DMS 273 (cell line): ENCODE measurements at regions not wholly inside any gene's neighbourhood (a gene's known extent, or its start where the extent isn't known, plus 50 kb on each side); places are given as distances from the start of the nearest gene placed in this dataset.
A peak's percentile ranks its signal among the peaks of the same experiment; 100 is the strongest.
"Not testable (repeated sequence)": the region's sequence is repeated elsewhere in the genome, so short reads cannot be mapped to it uniquely, and the experiment has no call there.

Experiments used
- DNase-seq: peaks from one replicate; lab custom pipeline; 2025; ENCODE audit not compliant: unreplicated experiment; lab: John Stamatoyannopoulos, UW

DNA sequence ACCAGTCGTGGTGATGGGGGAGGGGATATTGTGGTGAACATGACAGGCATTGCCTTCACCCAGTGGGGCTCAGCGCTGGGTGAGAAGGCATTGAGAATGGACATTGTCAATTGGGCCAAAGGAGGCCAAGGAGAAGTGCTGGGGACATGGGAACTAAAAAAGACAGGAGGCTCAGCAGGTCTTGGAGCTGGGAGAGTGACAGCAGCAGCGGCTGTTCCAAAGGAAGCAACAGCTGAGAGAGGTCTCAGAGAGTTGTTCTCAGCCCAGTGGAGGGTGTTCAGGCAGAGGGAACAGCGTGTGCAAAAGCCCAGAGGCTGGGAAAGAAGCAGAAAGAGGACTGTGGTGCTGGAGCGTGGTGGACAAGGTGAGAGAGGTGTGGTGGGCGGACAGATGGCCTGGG lies 56.6 kb upstream of the ASNS start:
- DNase-seq, result not testable (repeated sequence)

DNA sequence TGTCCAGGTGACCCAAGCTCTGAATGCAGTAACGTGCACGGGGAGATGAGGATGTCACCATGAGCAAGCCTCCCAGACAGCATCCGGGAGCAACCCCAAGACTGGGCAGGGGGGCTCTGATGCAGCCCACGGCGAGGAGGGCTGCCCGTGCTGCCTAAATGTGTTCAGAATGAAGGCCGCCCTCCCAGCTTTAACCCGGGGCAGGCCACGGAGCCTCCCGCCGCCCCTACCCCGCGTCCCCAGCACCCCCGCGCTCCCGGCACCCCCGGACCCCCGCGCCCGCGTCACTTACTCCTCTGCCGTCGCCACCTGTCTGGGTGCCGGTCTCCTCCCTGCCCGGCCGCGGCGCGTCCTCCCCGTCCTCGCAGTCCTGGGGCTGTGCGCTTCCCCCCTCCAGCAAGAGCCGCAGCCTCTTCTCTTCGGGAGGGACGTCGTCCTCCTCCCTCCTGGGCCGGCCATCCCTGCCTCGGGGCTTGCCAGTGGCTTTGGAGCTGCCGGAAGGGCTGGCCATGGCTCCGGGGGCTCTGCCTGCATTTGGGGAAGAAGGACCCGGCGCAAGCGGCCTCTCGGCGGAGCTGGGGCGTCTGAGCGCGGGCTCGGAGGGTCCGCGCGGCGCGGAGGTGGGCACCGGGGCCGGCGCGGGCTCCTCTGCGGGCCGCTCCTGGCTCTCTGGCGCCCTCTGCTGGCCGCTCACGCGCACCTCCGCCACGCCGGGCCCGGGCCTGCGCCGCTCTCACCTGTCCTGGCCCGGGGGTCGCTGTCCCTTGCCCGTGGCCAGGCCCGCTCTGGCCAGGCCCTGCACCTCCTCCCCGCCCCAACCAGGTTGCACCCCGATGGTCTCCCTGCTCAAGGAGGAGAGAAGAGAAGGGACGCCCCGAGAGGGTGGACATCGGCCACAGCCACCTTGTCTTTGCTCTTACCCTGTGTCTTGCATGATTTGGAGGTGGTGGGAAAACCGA lies 55.9 kb upstream of the ASNS start:
- DNase-seq, result peak; percentile 82
